Smooth muscle cell (in vitro differentiated cells): ENCODE measurements at regions not wholly inside any gene's neighbourhood (a gene's known extent, or its start where the extent isn't known, plus 50 kb on each side); places are given as distances from the start of the nearest gene placed in this dataset.

Source experiments
- DNase-seq: peaks from one replicate; lab custom pipeline; 2025; ENCODE audit not compliant: unreplicated experiment; lab: John Stamatoyannopoulos, UW
- H2AFZ ChIP-seq: fragments of 200-600 bp; sonication (generic); 2 replicates; pipeline ENCODE4 v1.6.0; 2016; ENCODE audit warnings: antibody characterized with exemption, low read depth, mild to moderate bottlenecking
- H3F3A ChIP-seq: fragments of 200-600 bp; sonication (generic); 2 replicates; pipeline ENCODE4 v1.6.0; 2017; ENCODE audit warnings: antibody characterized with exemption, low read depth
- H3K27ac ChIP-seq: fragments of 200-600 bp; sonication (generic); 2 replicates; pipeline ENCODE4 v1.5.1; 2016; ENCODE audit warnings: low read depth, mild to moderate bottlenecking
- H3K27me3 ChIP-seq: fragments of 200-600 bp; sonication (generic); 2 replicates; pipeline ENCODE4 v1.6.1; 2016; ENCODE audit warnings: low read depth, mild to moderate bottlenecking
- H3K36me3 ChIP-seq: fragments of 200-600 bp; sonication (generic); 2 replicates; pipeline ENCODE4 v1.5.1; 2016; ENCODE audit warnings: low read depth
- H3K4me1 ChIP-seq: fragments of 200-600 bp; sonication (generic); 2 replicates; pipeline ENCODE4 v1.5.1; 2016; ENCODE audit warnings: low read depth
- H3K4me2 ChIP-seq: fragments of 200-600 bp; sonication (generic); 2 replicates; pipeline ENCODE4 v1.6.0; 2016; ENCODE audit warnings: mild to moderate bottlenecking
- H3K4me3 ChIP-seq: fragments of 200-600 bp; sonication (generic); 2 replicates; pipeline ENCODE4 v1.5.1; 2016; ENCODE audit warnings: mild to moderate bottlenecking
- H3K79me2 ChIP-seq: fragments of 200-600 bp; sonication (generic); 2 replicates; pipeline ENCODE4 v1.6.0; 2016; ENCODE audit warnings: low read depth, mild to moderate bottlenecking
- H3K9ac ChIP-seq: fragments of 200-600 bp; sonication (generic); 2 replicates; pipeline ENCODE4 v1.6.0; 2016; ENCODE audit warnings: low read depth
- H3K9me3 ChIP-seq: fragments of 200-600 bp; sonication (generic); replicated peaks from 2 replicates; pipeline ENCODE4 v1.5.1; 2016; ENCODE audit warnings: low read depth
- H4K20me1 ChIP-seq: fragments of 200-600 bp; sonication (generic); 2 replicates; pipeline ENCODE4 v1.6.0; 2016; ENCODE audit warnings: low read depth
- CTCF ChIP-seq: fragments of 200-600 bp; sonication (generic); IDR thresholded peaks from 2 replicates; pipeline ENCODE4 v1.5.1; 2017; ENCODE audit warnings: borderline replicate concordance, mild to moderate bottlenecking, antibody characterized with exemption; ENCODE audit not compliant: insufficient read depth, poor library complexity, severe bottlenecking
- WGBS: methylation state at CpG from one replicate; pipeline ENCODE4 v1.1.7; 2016; ENCODE audit warnings: low lambda C conversion rate; 5-methylcytosine and 5-hydroxymethylcytosine counted together

DNA sequence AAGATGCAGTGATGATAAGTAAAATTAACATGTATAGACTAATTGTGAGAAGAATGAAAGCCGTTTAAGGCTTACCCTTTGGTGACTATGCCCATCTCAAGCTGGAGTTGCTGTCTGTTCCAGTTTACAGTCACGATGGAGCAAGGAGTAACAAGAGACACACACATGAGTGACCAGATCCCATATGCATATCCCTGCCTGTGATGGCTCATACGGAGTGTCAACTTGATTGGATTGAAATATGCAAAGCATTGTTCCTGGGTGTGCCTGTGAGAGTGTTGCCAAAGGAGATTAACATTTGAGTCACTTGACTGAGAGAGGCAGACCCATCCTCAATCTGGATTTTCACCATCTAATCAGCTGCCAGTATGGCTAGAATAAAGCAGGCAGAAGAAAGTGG is 786.8 kb downstream of the FAM181B start:
- TF ChIP-seq CTCF = no peak
- Histone ChIP-seq H3K4me1 (no peaks in the 10 kb centered on the region), H3K9ac (no peak overlapping the region), H3K79me2 (no peaks in the 10 kb centered on the region), H3K36me3 (no peaks in the 10 kb centered on the region), H3K27me3 (no peaks in the 10 kb centered on the region), H3K4me3 (no peak overlapping the region), H2AFZ (no peak overlapping the region), H3K27ac (no peak overlapping the region), H3F3A (no peaks in the 10 kb centered on the region), H4K20me1 (no peaks in the 10 kb centered on the region), H3K9me3 (no peaks in the 10 kb centered on the region), H3K4me2 (no peak overlapping the region)
- no peak for DNase-seq
- 83% methylated on average over 3 of the region's 3 CpGs for WGBS

DNA sequence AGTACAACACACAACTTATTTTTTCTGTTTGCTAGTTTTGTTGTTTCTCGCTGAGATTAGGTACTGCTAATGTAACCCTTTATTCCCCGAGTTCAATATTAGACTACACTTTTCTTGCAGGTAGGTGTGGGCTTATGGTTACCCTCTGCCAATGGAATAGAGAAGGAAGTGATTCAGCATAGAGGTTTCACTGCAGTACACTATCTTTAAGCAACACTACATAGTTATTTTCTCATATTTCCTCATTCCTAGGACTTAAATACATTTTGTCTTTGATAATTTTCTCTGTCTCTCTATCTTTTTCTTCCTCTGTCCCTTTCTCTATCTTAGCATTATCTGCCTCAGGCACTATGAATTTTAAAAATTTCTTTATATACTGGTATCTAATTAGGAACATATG is 791.0 kb downstream of the FAM181B start:
- Histone ChIP-seq H3K9ac (no peak overlapping the region), H4K20me1 (no peaks in the 10 kb centered on the region)
- TF ChIP-seq CTCF = no peak

DNA sequence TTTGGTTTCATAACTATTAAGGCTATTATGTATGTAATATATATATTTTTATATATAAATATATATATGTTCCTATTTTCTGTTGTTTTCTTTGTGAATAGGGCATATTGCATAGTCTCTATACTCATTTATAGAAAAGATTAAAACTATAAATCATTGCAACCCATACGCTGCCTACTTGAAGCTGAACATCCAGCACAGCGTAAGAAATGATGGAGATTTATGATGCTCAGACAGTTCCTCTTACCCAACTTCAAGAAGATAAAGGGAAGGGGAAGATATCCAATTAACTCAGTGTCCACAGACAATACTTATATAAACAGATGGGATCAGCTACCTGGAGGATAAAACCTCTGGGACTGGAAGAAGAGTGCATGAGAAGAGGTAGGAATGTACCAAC is 791.7 kb downstream of the FAM181B start:
- WGBS = 88% methylated on average over 2 of the region's 2 CpGs
- Histone ChIP-seq H3K36me3 (no peaks in the 10 kb centered on the region), H3K9ac (no peak overlapping the region), H3K79me2 (no peaks in the 10 kb centered on the region), H3K4me3 (no peak overlapping the region), H3K9me3 (no peaks in the 10 kb centered on the region), H4K20me1 (no peaks in the 10 kb centered on the region), H3K27me3 (no peaks in the 10 kb centered on the region), H3K4me2 (no peak overlapping the region), H2AFZ (no peak overlapping the region), H3K27ac (no peak overlapping the region), H3K4me1 (no peaks in the 10 kb centered on the region), H3F3A (no peaks in the 10 kb centered on the region)
- DNase-seq = no peak
- TF ChIP-seq CTCF = no peak

More for the DNA sequence above, 791.0 kb downstream of the FAM181B start:
- Histone ChIP-seq H3F3A (no peaks in the 10 kb centered on the region), H3K27me3 (no peaks in the 10 kb centered on the region), H3K4me3 (no peak overlapping the region), H3K4me1 (no peaks in the 10 kb centered on the region), H3K9me3 (no peaks in the 10 kb centered on the region), H3K36me3 (no peaks in the 10 kb centered on the region), H3K4me2 (no peak overlapping the region), H3K79me2 (no peaks in the 10 kb centered on the region), H2AFZ (no peak overlapping the region), H3K27ac (no peak overlapping the region)
- DNase-seq = no peak
- 80% methylated on average over 2 of the region's 2 CpGs for WGBS

DNA sequence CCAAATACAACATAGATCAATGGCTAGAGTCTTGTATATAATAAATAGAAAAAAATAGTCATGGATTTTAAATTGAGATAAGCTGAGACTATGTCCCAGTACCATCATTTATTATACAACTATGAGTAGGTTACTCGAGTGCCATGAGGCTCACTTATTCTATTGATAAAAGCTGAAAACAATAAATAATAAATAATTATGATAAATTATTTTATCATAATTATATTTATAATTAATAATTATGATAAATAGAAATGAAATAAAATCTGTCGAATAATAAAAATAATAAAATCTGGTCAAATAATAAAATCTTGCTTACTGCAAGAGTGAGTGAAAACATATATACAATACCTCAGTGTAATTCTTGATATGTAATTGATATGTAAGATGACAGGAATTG is 801.4 kb downstream of the FAM181B start:
- Histone ChIP-seq H3K9ac (no peak overlapping the region), H3K4me3 (no peak overlapping the region), H3F3A (no peaks in the 10 kb centered on the region), H3K79me2 (no peaks in the 10 kb centered on the region), H3K4me2 (no peak overlapping the region), H3K27ac (no peak overlapping the region), H3K4me1 (no peaks in the 10 kb centered on the region), H3K27me3 (peaks cover 36% of the 10 kb centered on the region), H4K20me1 (no peaks in the 10 kb centered on the region), H3K9me3 (no peaks in the 10 kb centered on the region), H2AFZ (no peak overlapping the region), H3K36me3 (no peaks in the 10 kb centered on the region)
- 87% methylated on average over 2 of the region's 2 CpGs for whole genome bisulfite sequencing
- no peak for TF ChIP-seq CTCF
- no peak for DNase-seq
